ENCODE measurements at regions not wholly inside any gene's neighbourhood (a gene's known extent, or its start where the extent isn't known, plus 50 kb on each side); places are given as distances from the start of the nearest gene placed in this dataset.

DNA sequence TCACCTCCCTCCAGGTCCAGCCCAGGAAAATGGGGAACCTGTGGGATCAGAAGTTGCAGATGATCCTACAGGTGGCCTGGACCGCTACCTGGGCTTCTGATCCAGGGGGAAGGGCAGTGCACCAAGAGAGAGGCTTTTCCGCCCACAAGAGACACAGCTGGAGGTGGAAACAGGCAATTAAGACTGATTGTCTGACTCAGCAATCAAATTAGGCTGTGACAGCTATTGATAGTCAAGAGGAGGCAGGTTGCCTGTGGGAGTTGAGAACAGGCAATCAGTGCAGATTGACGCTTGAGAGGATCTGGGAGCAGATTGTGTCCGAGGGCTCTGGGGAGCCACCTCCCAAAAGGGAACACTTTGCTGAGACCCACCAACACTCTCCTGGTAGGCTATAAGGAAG, 71.1 kb upstream of the SLC44A1 start:
- peaks cover 9% of the 10 kb centered on the region for H3K4me1 ChIP-seq (ENCODE audit: control insufficient read depth, insufficient read depth, low read length)
- 6 to 30% methylated on average over 2 to 4 of the region's 4 CpGs for WGBS, 2 experiments (ENCODE audit: insufficient coverage in 1 of 2, insufficient read length in 1 of 2)
- H3K27ac ChIP-seq (ENCODE audit: low read depth, low read length): no peak overlapping the region
- H3K9ac ChIP-seq (ENCODE audit: extremely low read depth, low read length, poor library complexity, severe bottlenecking): no peak overlapping the region
- no peak overlapping the region for H3K4me3 ChIP-seq (ENCODE audit: low read length)
- TF ChIP-seq CTCF (conservative IDR thresholded peaks at IDR 0.05): no peak
- Mint-ChIP-seq H3K27ac (no peak overlapping the region), H3K27me3 (ENCODE audit: insufficient read depth) (no peaks in the 10 kb centered on the region), H3K4me3 (no peak overlapping the region), H3K36me3 (ENCODE audit: low read depth) (no peaks in the 10 kb centered on the region), H3K9me3 (no peaks in the 10 kb centered on the region), H3K4me1 (peaks cover 28% of the 10 kb centered on the region)
- no peaks in the 10 kb centered on the region for H3K27me3 ChIP-seq (ENCODE audit: control insufficient read depth, insufficient read depth, low read length, poor library complexity, severe bottlenecking)
- H3K9me3 ChIP-seq (ENCODE audit: control insufficient read depth, low read length): no peaks in the 10 kb centered on the region
- no peaks in the 10 kb centered on the region for H3K36me3 ChIP-seq (ENCODE audit: control insufficient read depth, insufficient read depth, low read length)
- peak; percentile 90 for DNase-seq

DNA sequence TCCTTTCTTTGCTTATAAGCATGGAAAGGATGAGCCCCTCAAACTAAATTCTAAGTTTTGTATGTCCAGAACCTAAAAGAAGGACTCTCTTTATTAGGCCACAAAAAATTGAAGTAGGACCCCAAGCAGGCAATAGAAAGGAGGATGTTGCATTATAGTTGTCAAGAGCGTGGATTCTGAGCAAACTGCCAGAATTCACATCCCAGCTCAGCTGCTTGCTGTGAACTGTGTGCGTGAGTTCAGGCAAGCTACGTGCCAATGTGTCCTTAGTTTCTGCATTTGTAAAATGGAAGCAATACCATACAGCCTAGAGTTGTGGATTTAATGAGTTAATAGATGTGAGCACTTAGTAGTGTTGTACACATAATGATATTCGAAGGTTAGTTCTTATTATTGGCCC, 70.6 kb upstream of the SLC44A1 start:
- H3K4me1 ChIP-seq (ENCODE audit: control insufficient read depth, insufficient read depth, low read length): peaks cover 9% of the 10 kb centered on the region
- Mint-ChIP-seq H3K36me3 (ENCODE audit: low read depth) (no peaks in the 10 kb centered on the region), H3K27ac (no peak overlapping the region), H3K9me3 (no peaks in the 10 kb centered on the region), H3K4me1 (peaks cover 28% of the 10 kb centered on the region), H3K27me3 (ENCODE audit: insufficient read depth) (no peaks in the 10 kb centered on the region), H3K4me3 (no peak overlapping the region)
- H3K27ac ChIP-seq (ENCODE audit: low read depth, low read length): no peak overlapping the region
- H3K4me3 ChIP-seq (ENCODE audit: low read length): no peak overlapping the region
- no peak overlapping the region for H3K9ac ChIP-seq (ENCODE audit: extremely low read depth, low read length, poor library complexity, severe bottlenecking)
- H3K36me3 ChIP-seq (ENCODE audit: control insufficient read depth, insufficient read depth, low read length): no peaks in the 10 kb centered on the region
- no peaks in the 10 kb centered on the region for H3K27me3 ChIP-seq (ENCODE audit: control insufficient read depth, insufficient read depth, low read length, poor library complexity, severe bottlenecking)
- 93 to 100% methylated on average over 3 to 4 of the region's 4 CpGs for WGBS, 2 experiments (ENCODE audit: insufficient coverage in 1 of 2, insufficient read length in 1 of 2)
- no peaks in the 10 kb centered on the region for H3K9me3 ChIP-seq (ENCODE audit: control insufficient read depth, low read length)
- no peak for DNase-seq
- no peak for TF ChIP-seq CTCF (conservative IDR thresholded peaks at IDR 0.05)

DNA sequence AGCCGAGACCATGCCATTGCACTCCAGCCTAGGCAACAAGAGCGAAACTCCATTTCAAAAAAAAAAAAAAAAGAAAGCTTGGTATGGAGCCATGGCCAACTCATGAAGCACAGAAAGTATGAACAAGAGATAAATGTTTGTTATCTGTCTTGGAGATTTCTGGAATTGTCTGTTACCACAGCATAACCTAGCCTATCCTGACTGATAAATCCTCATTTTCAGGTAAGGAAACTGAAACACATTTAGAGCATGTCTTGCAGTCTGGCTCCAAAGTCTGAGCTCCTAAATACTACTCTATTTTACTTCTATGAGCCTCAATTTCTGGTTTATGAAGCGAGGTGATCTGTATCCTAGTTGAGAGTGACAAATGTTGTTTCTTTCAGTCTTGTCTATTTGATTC, 68.3 kb upstream of the SLC44A1 start:
- Mint-ChIP-seq H3K4me3 (no peak overlapping the region), H3K27ac (no peak overlapping the region), H3K4me1 (peaks cover 28% of the 10 kb centered on the region), H3K9me3 (no peaks in the 10 kb centered on the region), H3K27me3 (ENCODE audit: insufficient read depth) (no peaks in the 10 kb centered on the region), H3K36me3 (ENCODE audit: low read depth) (no peaks in the 10 kb centered on the region)
- Histone ChIP-seq H3K36me3 (ENCODE audit: control insufficient read depth, insufficient read depth, low read length) (no peaks in the 10 kb centered on the region), H3K9ac (ENCODE audit: extremely low read depth, low read length, poor library complexity, severe bottlenecking) (no peak overlapping the region), H3K9me3 (ENCODE audit: control insufficient read depth, low read length) (no peaks in the 10 kb centered on the region), H3K4me3 (ENCODE audit: low read length) (no peak overlapping the region), H3K27ac (ENCODE audit: low read depth, low read length) (no peak overlapping the region), H3K4me1 (ENCODE audit: control insufficient read depth, insufficient read depth, low read length) (peaks cover 9% of the 10 kb centered on the region), H3K27me3 (ENCODE audit: control insufficient read depth, insufficient read depth, low read length, poor library complexity, severe bottlenecking) (no peaks in the 10 kb centered on the region)
- DNase-seq: no peak
- WGBS, 2 experiments (ENCODE audit: insufficient coverage in 1 of 2, insufficient read length in 1 of 2): 96% methylated on average over 3 of the region's 3 CpGs; no CpG with 5 or more reads in 1 of the 2 experiments
- no peak for TF ChIP-seq CTCF (conservative IDR thresholded peaks at IDR 0.05)

Data from endodermal cell (in vitro differentiated cells).